NB4 (cell line): ENCODE measurements at regions not wholly inside any gene's neighbourhood (a gene's known extent, or its start where the extent isn't known, plus 50 kb on each side); places are given as distances from the start of the nearest gene placed in this dataset.

Source experiments
- MYC ChIP-seq: IDR thresholded peaks from 2 replicates; pipeline ENCODE4 v1.6.1; 2011; ENCODE audit warnings: low read depth, low read length
- POLR2A ChIP-seq: IDR thresholded peaks from 2 replicates; pipeline ENCODE4 v1.6.1; 2011; ENCODE audit warnings: mild to moderate bottlenecking; ENCODE audit not compliant: insufficient read length; ENCODE audit errors: extremely low read depth
- TF ChIP-seq, protein P1 (sequence below): IDR thresholded peaks from one replicate; pipeline ENCODE4 v1.5.1; 2012; ENCODE audit warnings: low read depth, low read length
- TF ChIP-seq, protein P2 (sequence below): IDR thresholded peaks from 2 replicates; pipeline ENCODE4 v1.6.1; 2011; ENCODE audit warnings: low read depth, low read length

DNA sequence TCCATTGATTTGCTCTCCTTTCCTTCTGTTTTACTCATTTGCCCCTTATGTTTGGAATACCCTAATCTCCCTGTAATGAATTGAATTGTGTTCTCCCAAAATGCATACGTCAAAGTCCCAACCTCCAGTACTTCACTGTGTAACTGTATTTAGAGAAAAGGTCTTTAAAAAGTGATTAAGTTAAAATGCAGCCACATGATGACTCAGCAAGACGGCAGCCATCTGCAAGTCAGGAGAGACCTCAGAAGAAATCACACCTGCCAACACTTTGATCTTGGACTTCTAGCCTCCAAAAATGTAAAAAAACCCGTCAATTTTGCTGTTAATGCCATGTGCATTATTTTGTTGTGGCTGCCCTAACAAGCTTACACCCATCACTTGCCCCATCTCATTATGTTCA lies 85.3 kb upstream of the PCLO start:
- TF ChIP-seq, protein P1, sequence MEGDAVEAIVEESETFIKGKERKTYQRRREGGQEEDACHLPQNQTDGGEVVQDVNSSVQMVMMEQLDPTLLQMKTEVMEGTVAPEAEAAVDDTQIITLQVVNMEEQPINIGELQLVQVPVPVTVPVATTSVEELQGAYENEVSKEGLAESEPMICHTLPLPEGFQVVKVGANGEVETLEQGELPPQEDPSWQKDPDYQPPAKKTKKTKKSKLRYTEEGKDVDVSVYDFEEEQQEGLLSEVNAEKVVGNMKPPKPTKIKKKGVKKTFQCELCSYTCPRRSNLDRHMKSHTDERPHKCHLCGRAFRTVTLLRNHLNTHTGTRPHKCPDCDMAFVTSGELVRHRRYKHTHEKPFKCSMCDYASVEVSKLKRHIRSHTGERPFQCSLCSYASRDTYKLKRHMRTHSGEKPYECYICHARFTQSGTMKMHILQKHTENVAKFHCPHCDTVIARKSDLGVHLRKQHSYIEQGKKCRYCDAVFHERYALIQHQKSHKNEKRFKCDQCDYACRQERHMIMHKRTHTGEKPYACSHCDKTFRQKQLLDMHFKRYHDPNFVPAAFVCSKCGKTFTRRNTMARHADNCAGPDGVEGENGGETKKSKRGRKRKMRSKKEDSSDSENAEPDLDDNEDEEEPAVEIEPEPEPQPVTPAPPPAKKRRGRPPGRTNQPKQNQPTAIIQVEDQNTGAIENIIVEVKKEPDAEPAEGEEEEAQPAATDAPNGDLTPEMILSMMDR, result no peak
- TF ChIP-seq POLR2A (no peak), MYC (no peak)
- TF ChIP-seq, protein P2, sequence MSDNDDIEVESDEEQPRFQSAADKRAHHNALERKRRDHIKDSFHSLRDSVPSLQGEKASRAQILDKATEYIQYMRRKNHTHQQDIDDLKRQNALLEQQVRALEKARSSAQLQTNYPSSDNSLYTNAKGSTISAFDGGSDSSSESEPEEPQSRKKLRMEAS, result no peak
